B cell (primary cell): ENCODE measurements at regions not wholly inside any gene's neighbourhood (a gene's known extent, or its start where the extent isn't known, plus 50 kb on each side); places are given as distances from the start of the nearest gene placed in this dataset.

ENCODE experiments used
- ATAC-seq: fragments of 200-7000 bp; cut with Tn5 transposase; one replicate; pipeline ENCODE4 v1.10.0; 2021; ENCODE audit warnings: low read depth, mild to moderate bottlenecking, moderate number of reproducible peaks, moderate library complexity
- CTCF ChIA-PET: fragments of 350-600 bp; sonication (Branson Sonifier 250); formaldehyde crosslinking; loops from one replicate; lab custom pipeline; 2021; ENCODE audit warnings: antibody characterized with exemption, inconsistent platforms; lab: Charles Lee
- POLR2A ChIA-PET: fragments of 350-600 bp; sonication (Branson Sonifier 250); formaldehyde crosslinking; loops from one replicate; lab custom pipeline; 2021; ENCODE audit warnings: antibody characterized with exemption; lab: Charles Lee
- DNase-seq: peaks from one replicate; pipeline ENCODE4 v3.0.0; 2013
- H2AFZ ChIP-seq: 2 replicates; pipeline ENCODE4 v1.6.1; 2012; ENCODE audit warnings: mild to moderate bottlenecking, low read depth, low read length; ENCODE audit not compliant: insufficient read depth, poor library complexity, severe bottlenecking
- H3K27ac ChIP-seq, 2 donors: 1 replicate in 1 of 2; 2 replicates in 1 of 2; pipeline ENCODE4 v1.5.1; 2012 to 2013; ENCODE audit warnings: low read length in 2 of 2, mild to moderate bottlenecking in 2 of 2, moderate library complexity in 1 of 2
- H3K27me3 ChIP-seq, 4 experiments: fragments of 200-600 bp in 1 of 4; sonication (generic) in 1 of 4; replicated peaks in 1 of 4; 1 replicate in 2 of 4; 2 replicates in 2 of 4; pipeline versions ENCODE4 v1.6.1 to v1.7.0; 2013 to 2016; ENCODE audit warnings: low read length in 3 of 4, mild to moderate bottlenecking in 2 of 4, mixed read lengths in 1 of 4, moderate library complexity in 1 of 4; ENCODE audit not compliant: insufficient read depth in 4 of 4, control insufficient read depth in 3 of 4; ENCODE audit errors: control extremely low read depth in 1 of 4
- H3K36me3 ChIP-seq, 2 experiments: replicated peaks in 1 of 2; 1 replicate in 1 of 2; 2 replicates in 1 of 2; pipeline versions ENCODE4 v1.6.1 to v1.7.1; 2013; ENCODE audit warnings: low read length in 1 of 2; ENCODE audit not compliant: insufficient read depth in 2 of 2, control insufficient read depth in 1 of 2; ENCODE audit errors: control extremely low read depth in 1 of 2, extremely low read depth in 1 of 2
- H3K4me1 ChIP-seq, 2 donors: fragments of 200-600 bp in 1 of 2; sonication (generic) in 1 of 2; 1 replicate in 1 of 2; 2 replicates in 1 of 2; pipeline versions ENCODE4 v1.5.1 to v1.6.1; 2013 to 2017; ENCODE audit warnings: low read length in 2 of 2; ENCODE audit not compliant: control insufficient read depth in 2 of 2, insufficient read depth in 2 of 2
- H3K4me2 ChIP-seq: replicated peaks from 2 replicates; pipeline ENCODE3; 2012; ENCODE audit warnings: mild to moderate bottlenecking, low read depth, low read length; ENCODE audit not compliant: poor library complexity, severe bottlenecking
- H3K4me3 ChIP-seq, 5 experiments: fragments of 200-600 bp in 1 of 5; sonication (generic) in 1 of 5; 1 replicate in 3 of 5; 2 replicates in 2 of 5; pipeline versions ENCODE4 v1.5.1 to v1.7.0; 2011 to 2016; ENCODE audit warnings: low read length in 4 of 5, mild to moderate bottlenecking in 4 of 5, low read depth in 2 of 5, control low read depth in 1 of 5, moderate library complexity in 1 of 5; ENCODE audit not compliant: insufficient read depth in 1 of 5; ENCODE audit errors: control extremely low read depth in 1 of 5, extremely low read depth in 1 of 5
- H3K79me2 ChIP-seq: fragments of 200-600 bp; sonication (generic); one replicate; pipeline ENCODE4 v1.6.0; 2016; ENCODE audit warnings: low read length; ENCODE audit not compliant: control insufficient read depth, insufficient read depth
- H3K9ac ChIP-seq: fragments of 200-600 bp; sonication (generic); 2 replicates; pipeline ENCODE4 v1.6.1; 2017; ENCODE audit warnings: mild to moderate bottlenecking, low read length, moderate library complexity
- H3K9me3 ChIP-seq, 3 donors: one replicate each; pipeline versions ENCODE4 v1.6.1 to v1.7.1; 2013; ENCODE audit warnings: low read length in 2 of 3; ENCODE audit not compliant: control insufficient read depth in 2 of 3, insufficient read depth in 1 of 3; ENCODE audit errors: control extremely low read depth in 1 of 3
- H4K20me1 ChIP-seq: 2 replicates; pipeline ENCODE4 v1.6.0; 2012; ENCODE audit warnings: mild to moderate bottlenecking, low read length; ENCODE audit not compliant: insufficient read depth, control insufficient read depth, poor library complexity, severe bottlenecking
- H3K27ac Mint-ChIP-seq: one replicate; pipeline ENCODE4 v1.8.0; 2021; ENCODE audit warnings: mixed read lengths
- H3K27me3 Mint-ChIP-seq: one replicate; pipeline ENCODE4 v1.8.0; 2021; ENCODE audit warnings: mixed read lengths
- H3K4me1 Mint-ChIP-seq: one replicate; pipeline ENCODE4 v1.8.0; 2021; ENCODE audit warnings: mixed read lengths
- H3K4me3 Mint-ChIP-seq: one replicate; pipeline ENCODE4 v1.8.0; 2021; ENCODE audit warnings: mixed read lengths
- H3K9me3 Mint-ChIP-seq: one replicate; pipeline ENCODE4 v1.8.0; 2022; ENCODE audit warnings: mixed read lengths; ENCODE audit not compliant: insufficient read depth
- CTCF ChIP-seq: fragments of 200-600 bp; IDR thresholded peaks from one replicate; pipeline ENCODE4 v1.8.0; 2022; ENCODE audit warnings: antibody characterized with exemption, mild to moderate bottlenecking
- EZH2 ChIP-seq: IDR thresholded peaks from 2 replicates; pipeline ENCODE4 v1.6.1; 2012; ENCODE audit warnings: borderline replicate concordance, low read depth, mild to moderate bottlenecking, moderate library complexity, low read length; ENCODE audit not compliant: insufficient read depth, poor library complexity, severe bottlenecking
- WGBS: methylation state at CpG from one replicate; pipeline ENCODE4 v1.1.5; 2013; ENCODE audit warnings: missing lambda C conversion rate; ENCODE audit not compliant: insufficient coverage; 5-methylcytosine and 5-hydroxymethylcytosine counted together
- intact Hi-C: fragments of 100-400 bp; cut with micrococcal nuclease; formaldehyde crosslinking; loops from one replicate; pipeline ENCODE4 v1.10.0; 2022

- POLR2A ChIA-PET, result no interaction called here
- ATAC-seq, result no peak
Measured at GRCh38 chr2:129720360-129720759, 259.1 kb upstream of the RAB6C start.

GRCh38 chr2:129720761-129721160 is 258.7 kb upstream of the RAB6C start:
- H3K79me2 ChIP-seq, result no peaks in the 10 kb centered on the region
- POLR2A ChIA-PET, result no interaction called here
- no peak overlapping the region for H3K4me3 ChIP-seq
- ATAC-seq, result no peak
- no peak overlapping the region for H2AFZ ChIP-seq
- no peak for DNase-seq
- Mint-ChIP-seq H3K4me3 (no peak overlapping the region), H3K27ac (no peak overlapping the region), H3K27me3 (peaks cover 8% of the 10 kb centered on the region), H3K4me1 (no peaks in the 10 kb centered on the region), H3K9me3 (no peaks in the 10 kb centered on the region)
- H3K9me3 ChIP-seq, result peaks cover 0 to 3% (median 0%) of the 10 kb centered on the region in 3 donors
- H3K4me1 ChIP-seq, result no peaks in the 10 kb centered on the region
- intact Hi-C loops, result no loop called here
- no peaks in the 10 kb centered on the region for H3K27me3 ChIP-seq
- WGBS, result 100% methylated on average over 4 of the region's 6 CpGs
- no peaks in the 10 kb centered on the region for H4K20me1 ChIP-seq
- TF ChIP-seq EZH2 (no peak), CTCF (no peak)
- no peaks in the 10 kb centered on the region for H3K36me3 ChIP-seq
- H3K4me2 ChIP-seq, result no peak overlapping the region
- CTCF ChIA-PET, result no interaction called here
- H3K9ac ChIP-seq, result no peak overlapping the region
- no peak overlapping the region for H3K27ac ChIP-seq

More at GRCh38 chr2:129720360-129720759, 259.1 kb upstream of the RAB6C start:
- H3K4me1 ChIP-seq, result no peaks in the 10 kb centered on the region
- CTCF ChIA-PET, result no interaction called here
- no peak for DNase-seq
- H3K4me2 ChIP-seq, result no peak overlapping the region
- no peaks in the 10 kb centered on the region for H4K20me1 ChIP-seq
- intact Hi-C loops, result no loop called here
- H3K9me3 Mint-ChIP-seq, result no peaks in the 10 kb centered on the region
- H3K36me3 ChIP-seq, result no peaks in the 10 kb centered on the region
- no peaks in the 10 kb centered on the region for H3K4me1 Mint-ChIP-seq
- H3K4me3 Mint-ChIP-seq, result no peak overlapping the region
- no peak overlapping the region for H3K9ac ChIP-seq
- H3K27ac ChIP-seq, result no peak overlapping the region
- no peak overlapping the region for H3K27ac Mint-ChIP-seq
- H3K9me3 ChIP-seq, result peaks cover 0 to 3% (median 0%) of the 10 kb centered on the region in 3 donors
- TF ChIP-seq EZH2, result no peak
- no peaks in the 10 kb centered on the region for H3K79me2 ChIP-seq
- no peaks in the 10 kb centered on the region for H3K27me3 ChIP-seq
- H3K4me3 ChIP-seq, result no peak overlapping the region
- no peak overlapping the region for H2AFZ ChIP-seq
- peaks cover 8% of the 10 kb centered on the region for H3K27me3 Mint-ChIP-seq
- 90% methylated on average over 6 of the region's 6 CpGs for WGBS
